ENCODE measurements at regions not wholly inside any gene's neighbourhood (a gene's known extent, or its start where the extent isn't known, plus 50 kb on each side); places are given as distances from the start of the nearest gene placed in this dataset.

DNA sequence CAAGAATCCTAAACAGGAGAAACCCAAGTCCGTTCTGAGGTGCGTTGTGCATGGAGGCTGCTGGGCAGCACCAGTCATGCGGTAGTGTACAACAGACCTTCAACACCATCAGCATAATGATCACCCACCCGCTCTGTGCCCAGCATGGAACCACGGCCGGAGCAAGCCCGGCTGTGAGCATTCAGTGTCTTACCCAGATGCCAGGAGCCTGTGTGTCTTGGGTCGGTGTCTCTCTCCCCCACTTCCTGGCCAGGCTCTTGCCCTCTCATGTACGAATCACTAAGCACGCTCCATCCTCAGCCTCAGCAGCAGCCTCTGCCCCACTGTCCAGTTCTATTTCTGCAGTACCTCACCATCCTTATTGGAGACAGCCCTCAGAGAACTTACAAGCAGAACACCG, 231.6 kb upstream of the IRS2 start:
- no peak for DNase-seq (ENCODE audit: extremely low read depth in 1 of 4, low spot score in 3 of 4)
- CTCF ChIA-PET (ENCODE audit: low intra/inter-chr PET ratio) = no interaction called here
- no peaks in the 10 kb centered on the region for H3K79me2 ChIP-seq (ENCODE audit: control insufficient read depth, insufficient read depth, low read length)
- intact Hi-C loops (cut with micrococcal nuclease) (no loop called here), in situ Hi-C loops (cut with MboI) (no loop called here)
- POLR2A ChIA-PET = interaction anchor here (0.6 kb wide), 1 partner anchor 346 kb away, joined by 4 read pairs; no protein-coding TSS in a partner anchor
- BruUV-seq (replicated peaks) = no TSS peak
- TF ChIP-seq CBFA2T3 (IDR thresholded peaks at IDR 0.05) (no peak), XRCC5 (IDR thresholded peaks at IDR 0.05; ENCODE audit: low read depth, low read length) (no peak), ZNF318 (IDR thresholded peaks at IDR 0.05; ENCODE audit: borderline replicate concordance in 1 of 2, low read depth in 1 of 2) (no peak), ZNF253 (CRISPR knock-in tag; conservative IDR thresholded peaks at IDR 0.05) (no peak), ZKSCAN8 (CRISPR knock-in tag; IDR thresholded peaks at IDR 0.05) (no peak), BRF1 (IDR thresholded peaks at IDR 0.05; ENCODE audit: borderline replicate concordance, extremely low read depth, insufficient read length) (no peak), CBX3 (IDR thresholded peaks at IDR 0.05; ENCODE audit: borderline replicate concordance in 1 of 2, low read length in 2 of 2) (no peak), KLF16 (IDR thresholded peaks at IDR 0.05) (no peak), ZNF316 (IDR thresholded peaks at IDR 0.05) (no peak)
- H4K20me1 ChIP-seq (replicated peaks; ENCODE audit: control insufficient read depth, insufficient read depth, low read length) = no peaks in the 10 kb centered on the region
- no peak overlapping the region for H3K4me2 ChIP-seq (ENCODE audit: insufficient read depth, low read length)
- H3K4me3 ChIP-seq = no peak overlapping the region
- H3K9me3 ChIP-seq (replicated peaks; ENCODE audit: control insufficient read depth, insufficient read depth, low read depth, low read length) = no peaks in the 10 kb centered on the region
- no peaks in the 10 kb centered on the region for H3K36me3 ChIP-seq (ENCODE audit: control insufficient read depth, insufficient read depth, low read length)
- H3K4me1 ChIP-seq (replicated peaks in 1 of 2; ENCODE audit: control insufficient read depth in 2 of 2, insufficient read depth in 2 of 2, low read length in 2 of 2) = no peaks in the 10 kb centered on the region
- no peaks in the 10 kb centered on the region for H3K9me1 ChIP-seq (ENCODE audit: control insufficient read depth, insufficient read depth, low read length)
- H3K27me3 ChIP-seq (ENCODE audit: control insufficient read depth in 2 of 2, insufficient read depth in 2 of 2, low read length in 2 of 2) = peaks cover 0 to 7% of the 10 kb centered on the region in 2 experiments; a peak in 1 of 5 replicates
- no peak overlapping the region for H3K9ac ChIP-seq (ENCODE audit: insufficient read depth in 1 of 2, low read depth in 2 of 2, low read length in 2 of 2)
- no peak overlapping the region for H2AFZ ChIP-seq (ENCODE audit: low read depth, low read length)
- no peak for ATAC-seq
- no peak for FAIRE-seq
- H3K27ac ChIP-seq (ENCODE audit: extremely low read depth, low read depth, low read length) = no peak overlapping the region
- 0% methylated on average over 7 of the region's 11 CpGs for WGBS (ENCODE audit: insufficient coverage, low coverage, missing lambda C conversion rate)
